Ovary (tissue), 7 donors: ENCODE measurements at regions not wholly inside any gene's neighbourhood (a gene's known extent, or its start where the extent isn't known, plus 50 kb on each side); places are given as distances from the start of the nearest gene placed in this dataset.

ENCODE experiments used
- DNase-seq, 5 donors: peaks; one replicate each; pipeline ENCODE4 v3.0.0-alpha.2; 2019 to 2020
- H3K27ac ChIP-seq, 2 donors: fragments of 200-600 bp; one replicate each; pipeline versions ENCODE4 v1.5.1 to v1.8.0; 2019 to 2022
- H3K27me3 ChIP-seq: fragments of 200-600 bp; one replicate; pipeline ENCODE4 v1.8.0; 2022
- H3K36me3 ChIP-seq: fragments of 200-600 bp; sonication (generic); one replicate; pipeline ENCODE4 v1.5.1; 2019
- H3K4me1 ChIP-seq: one replicate; pipeline ENCODE4 v1.8.1; 2013; ENCODE audit warnings: mild to moderate bottlenecking, moderate library complexity; ENCODE audit not compliant: insufficient read depth
- H3K4me3 ChIP-seq: fragments of 200-600 bp; sonication (generic); one replicate; pipeline ENCODE4 v1.5.1; 2017
- H3K9me3 ChIP-seq, 2 donors: fragments of 200-600 bp in 1 of 2; sonication (generic) in 1 of 2; one replicate each; pipeline versions ENCODE4 v1.5.1 to v1.8.1; 2013 to 2019; ENCODE audit warnings: mild to moderate bottlenecking in 1 of 2, moderate library complexity in 1 of 2
- CTCF ChIP-seq, 3 donors: fragments of 450-650 bp in 2 of 3; fragments of 200-600 bp in 1 of 3; IDR thresholded peaks; one replicate each; pipeline versions ENCODE4 v1.5.1 to v1.8.0; 2016 to 2022; ENCODE audit warnings: antibody characterized with exemption in 3 of 3, mild to moderate bottlenecking in 1 of 3
- EP300 ChIP-seq: sonication (generic); formaldehyde crosslinking; IDR thresholded peaks from one replicate; pipeline ENCODE4 v1.6.1; 2017; ENCODE audit warnings: antibody characterized with exemption
- POLR2A ChIP-seq: fragments of 450-650 bp; IDR thresholded peaks from one replicate; pipeline ENCODE4 v1.6.1; 2017; ENCODE audit warnings: antibody characterized with exemption, mild to moderate bottlenecking, moderate library complexity
- WGBS, 3 donors: extraction: QIAGEN DNeasy Blood & Tissue Kit in 1 of 3; methylation state at CpG; one replicate each; pipeline versions ENCODE4 v1.1.5 to v1.1.7; 2013 to 2017; 5-methylcytosine and 5-hydroxymethylcytosine counted together
- intact Hi-C, 4 donors: fragments of 100-400 bp; cut with DNase I; formaldehyde crosslinking; loops; one replicate each; pipeline versions ENCODE4 v1.11.0 to v1.15.1; 2022 to 2023
- donor health status: DM: no; HTN: no; CAD: no; lungs with moderate emphysema.
- donor health status: DM: no; HTN: no; CAD: no.
- donor health status: Bipolar disorder and iron deficiency.
- donor health status: DM: no; HTN: no; CAD: no.
- donor health status: DM: yes; HTN: yes; CAD: no.

GRCh38 chr11:129543515-129544290 lies 168.1 kb downstream of the BARX2 start:
- Histone ChIP-seq H3K9me3 (peaks cover 0 to 4% of the 10 kb centered on the region in 2 donors), H3K4me1 (no peaks in the 10 kb centered on the region), H3K4me3 (no peak overlapping the region), H3K27ac (no peak overlapping the region), H3K36me3 (no peaks in the 10 kb centered on the region), H3K27me3 (no peaks in the 10 kb centered on the region)
- 56 to 63% (median 63%) methylated on average over 3 of the region's 3 CpGs for WGBS, 3 donors
- no peak for TF ChIP-seq POLR2A
- TF ChIP-seq CTCF (IDR thresholded peaks at IDR 0.05), result no peak
- no peak for TF ChIP-seq EP300
- no peak for DNase-seq
- intact Hi-C loops, result no loop called here

GRCh38 chr11:129544691-129545090 lies 169.0 kb downstream of the BARX2 start:
- Histone ChIP-seq H3K36me3 (no peaks in the 10 kb centered on the region), H3K4me1 (no peaks in the 10 kb centered on the region), H3K27me3 (no peaks in the 10 kb centered on the region), H3K4me3 (no peak overlapping the region), H3K27ac (no peak overlapping the region), H3K9me3 (peaks cover 0 to 3% of the 10 kb centered on the region in 2 donors)
- no peak for DNase-seq
- 61 to 68% (median 65%) methylated on average over 1 of the region's 1 CpG for WGBS, 3 donors
- intact Hi-C loops, result no loop called here
- TF ChIP-seq EP300, result no peak
- no peak for TF ChIP-seq CTCF (IDR thresholded peaks at IDR 0.05)
- TF ChIP-seq POLR2A, result no peak

- Histone ChIP-seq H3K36me3 (no peaks in the 10 kb centered on the region), H3K4me1 (no peaks in the 10 kb centered on the region), H3K4me3 (no peak overlapping the region), H3K9me3 (no peaks in the 10 kb centered on the region), H3K27ac (no peak overlapping the region), H3K27me3 (no peaks in the 10 kb centered on the region)
- TF ChIP-seq EP300 (no peak), CTCF (IDR thresholded peaks at IDR 0.05) (no peak), POLR2A (no peak)
- intact Hi-C loops, result no loop called here
- WGBS, 3 donors, result 71 to 78% (median 76%) methylated on average over 4 of the region's 4 CpGs
- no peak for DNase-seq
These were observed 170.6 kb downstream of the BARX2 start for GRCh38 chr11:129546266-129546665.

- H3K9me3 ChIP-seq, result no peaks in the 10 kb centered on the region
- H3K27me3 ChIP-seq, result no peaks in the 10 kb centered on the region
- H3K27ac ChIP-seq, result no peak overlapping the region
- no peak for DNase-seq
- H3K4me1 ChIP-seq, result no peaks in the 10 kb centered on the region
- H3K36me3 ChIP-seq, result no peaks in the 10 kb centered on the region
- WGBS, 3 donors, result 59 to 89% (median 69%) methylated on average over 4 of the region's 4 CpGs
- intact Hi-C loops, result no loop called here
- no peak overlapping the region for H3K4me3 ChIP-seq
- TF ChIP-seq POLR2A, result no peak
- no peak for TF ChIP-seq CTCF (IDR thresholded peaks at IDR 0.05)
- no peak for TF ChIP-seq EP300
These were observed 181.8 kb downstream of the BARX2 start for GRCh38 chr11:129557421-129557820.
